H1 (cell line): ENCODE measurements at regions not wholly inside any gene's neighbourhood (a gene's known extent, or its start where the extent isn't known, plus 50 kb on each side); places are given as distances from the start of the nearest gene placed in this dataset.

Experiments
- NANOG ChIP-seq: IDR thresholded peaks from 2 replicates; pipeline ENCODE4 v1.6.1; 2011; ENCODE audit warnings: low read length, low read depth, mild to moderate bottlenecking, inconsistent platforms; ENCODE audit not compliant: insufficient read depth, poor library complexity, severe bottlenecking
- PHF8 ChIP-seq: fragments of 200-600 bp; sonication (generic); conservative IDR thresholded peaks from 2 replicates; pipeline ENCODE4 v1.7.1; 2012; ENCODE audit warnings: low read depth, mild to moderate bottlenecking, inconsistent platforms, low read length, moderate library complexity
- POU5F1 ChIP-seq: IDR thresholded peaks from 2 replicates; pipeline ENCODE4 v1.6.1; 2011; ENCODE audit warnings: low read depth, mild to moderate bottlenecking, low read length, moderate library complexity
- TBP ChIP-seq: IDR thresholded peaks from 2 replicates; pipeline ENCODE4 v1.6.1; 2011; ENCODE audit warnings: low read depth, low read length, improper control_type of control experiment
- YY1 ChIP-seq: IDR thresholded peaks from 2 replicates; pipeline ENCODE4 v1.6.1; 2011; ENCODE audit warnings: low read depth, mild to moderate bottlenecking, low read length
- ZNF274 ChIP-seq: IDR thresholded peaks from 2 replicates; pipeline ENCODE4 v1.7.0; 2012; ENCODE audit warnings: low read length, borderline replicate concordance; ENCODE audit errors: extremely low read depth
- TF ChIP-seq, protein P1 (sequence below): fragments of 300-600 bp; sonication (generic); IDR thresholded peaks from 2 replicates; pipeline ENCODE4 v1.7.1; 2012; ENCODE audit warnings: low read length, moderate library complexity, mild to moderate bottlenecking, inconsistent platforms; ENCODE audit not compliant: insufficient replicate concordance
- TF ChIP-seq, protein P2 (sequence below): IDR thresholded peaks from 2 replicates; pipeline ENCODE4 v1.6.1; 2012; ENCODE audit warnings: low read length, inconsistent platforms

DNA sequence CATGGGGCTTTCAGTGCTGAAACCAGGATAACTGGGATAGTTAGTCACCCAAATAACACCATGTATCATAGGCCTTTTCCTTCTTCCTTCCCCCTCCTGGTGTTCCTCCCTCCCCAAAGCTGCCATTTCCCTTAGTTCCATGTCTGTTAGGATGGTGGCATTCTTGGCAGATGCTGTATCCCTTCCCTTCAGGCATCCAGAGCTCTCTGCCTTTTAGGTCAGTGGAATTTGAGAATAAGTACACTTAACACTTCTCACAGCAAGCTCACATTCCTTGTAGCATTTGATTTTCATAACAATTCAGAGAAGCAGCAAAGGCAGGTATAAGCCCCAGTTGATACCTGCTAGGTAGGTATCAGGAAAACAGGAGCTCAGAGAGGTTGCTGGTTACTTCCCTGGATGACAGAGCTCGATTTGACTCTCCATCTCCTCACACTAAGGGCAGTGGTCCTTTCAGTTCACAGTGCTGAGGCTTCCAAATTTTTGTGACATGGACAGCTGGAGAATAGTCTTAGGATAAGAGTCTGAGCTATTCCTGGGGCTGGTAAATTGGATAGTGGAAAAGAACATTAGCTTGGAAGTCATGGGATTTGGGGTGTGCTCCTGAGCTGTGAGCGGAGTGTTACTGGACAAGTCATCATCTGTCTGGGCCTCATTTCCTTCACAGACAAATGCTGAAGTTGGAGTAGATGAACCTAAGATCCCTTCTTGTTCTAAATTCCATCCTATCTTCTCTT, 108.7 kb upstream of the RHOBTB1 start (continued):
- TF ChIP-seq, protein P1, sequence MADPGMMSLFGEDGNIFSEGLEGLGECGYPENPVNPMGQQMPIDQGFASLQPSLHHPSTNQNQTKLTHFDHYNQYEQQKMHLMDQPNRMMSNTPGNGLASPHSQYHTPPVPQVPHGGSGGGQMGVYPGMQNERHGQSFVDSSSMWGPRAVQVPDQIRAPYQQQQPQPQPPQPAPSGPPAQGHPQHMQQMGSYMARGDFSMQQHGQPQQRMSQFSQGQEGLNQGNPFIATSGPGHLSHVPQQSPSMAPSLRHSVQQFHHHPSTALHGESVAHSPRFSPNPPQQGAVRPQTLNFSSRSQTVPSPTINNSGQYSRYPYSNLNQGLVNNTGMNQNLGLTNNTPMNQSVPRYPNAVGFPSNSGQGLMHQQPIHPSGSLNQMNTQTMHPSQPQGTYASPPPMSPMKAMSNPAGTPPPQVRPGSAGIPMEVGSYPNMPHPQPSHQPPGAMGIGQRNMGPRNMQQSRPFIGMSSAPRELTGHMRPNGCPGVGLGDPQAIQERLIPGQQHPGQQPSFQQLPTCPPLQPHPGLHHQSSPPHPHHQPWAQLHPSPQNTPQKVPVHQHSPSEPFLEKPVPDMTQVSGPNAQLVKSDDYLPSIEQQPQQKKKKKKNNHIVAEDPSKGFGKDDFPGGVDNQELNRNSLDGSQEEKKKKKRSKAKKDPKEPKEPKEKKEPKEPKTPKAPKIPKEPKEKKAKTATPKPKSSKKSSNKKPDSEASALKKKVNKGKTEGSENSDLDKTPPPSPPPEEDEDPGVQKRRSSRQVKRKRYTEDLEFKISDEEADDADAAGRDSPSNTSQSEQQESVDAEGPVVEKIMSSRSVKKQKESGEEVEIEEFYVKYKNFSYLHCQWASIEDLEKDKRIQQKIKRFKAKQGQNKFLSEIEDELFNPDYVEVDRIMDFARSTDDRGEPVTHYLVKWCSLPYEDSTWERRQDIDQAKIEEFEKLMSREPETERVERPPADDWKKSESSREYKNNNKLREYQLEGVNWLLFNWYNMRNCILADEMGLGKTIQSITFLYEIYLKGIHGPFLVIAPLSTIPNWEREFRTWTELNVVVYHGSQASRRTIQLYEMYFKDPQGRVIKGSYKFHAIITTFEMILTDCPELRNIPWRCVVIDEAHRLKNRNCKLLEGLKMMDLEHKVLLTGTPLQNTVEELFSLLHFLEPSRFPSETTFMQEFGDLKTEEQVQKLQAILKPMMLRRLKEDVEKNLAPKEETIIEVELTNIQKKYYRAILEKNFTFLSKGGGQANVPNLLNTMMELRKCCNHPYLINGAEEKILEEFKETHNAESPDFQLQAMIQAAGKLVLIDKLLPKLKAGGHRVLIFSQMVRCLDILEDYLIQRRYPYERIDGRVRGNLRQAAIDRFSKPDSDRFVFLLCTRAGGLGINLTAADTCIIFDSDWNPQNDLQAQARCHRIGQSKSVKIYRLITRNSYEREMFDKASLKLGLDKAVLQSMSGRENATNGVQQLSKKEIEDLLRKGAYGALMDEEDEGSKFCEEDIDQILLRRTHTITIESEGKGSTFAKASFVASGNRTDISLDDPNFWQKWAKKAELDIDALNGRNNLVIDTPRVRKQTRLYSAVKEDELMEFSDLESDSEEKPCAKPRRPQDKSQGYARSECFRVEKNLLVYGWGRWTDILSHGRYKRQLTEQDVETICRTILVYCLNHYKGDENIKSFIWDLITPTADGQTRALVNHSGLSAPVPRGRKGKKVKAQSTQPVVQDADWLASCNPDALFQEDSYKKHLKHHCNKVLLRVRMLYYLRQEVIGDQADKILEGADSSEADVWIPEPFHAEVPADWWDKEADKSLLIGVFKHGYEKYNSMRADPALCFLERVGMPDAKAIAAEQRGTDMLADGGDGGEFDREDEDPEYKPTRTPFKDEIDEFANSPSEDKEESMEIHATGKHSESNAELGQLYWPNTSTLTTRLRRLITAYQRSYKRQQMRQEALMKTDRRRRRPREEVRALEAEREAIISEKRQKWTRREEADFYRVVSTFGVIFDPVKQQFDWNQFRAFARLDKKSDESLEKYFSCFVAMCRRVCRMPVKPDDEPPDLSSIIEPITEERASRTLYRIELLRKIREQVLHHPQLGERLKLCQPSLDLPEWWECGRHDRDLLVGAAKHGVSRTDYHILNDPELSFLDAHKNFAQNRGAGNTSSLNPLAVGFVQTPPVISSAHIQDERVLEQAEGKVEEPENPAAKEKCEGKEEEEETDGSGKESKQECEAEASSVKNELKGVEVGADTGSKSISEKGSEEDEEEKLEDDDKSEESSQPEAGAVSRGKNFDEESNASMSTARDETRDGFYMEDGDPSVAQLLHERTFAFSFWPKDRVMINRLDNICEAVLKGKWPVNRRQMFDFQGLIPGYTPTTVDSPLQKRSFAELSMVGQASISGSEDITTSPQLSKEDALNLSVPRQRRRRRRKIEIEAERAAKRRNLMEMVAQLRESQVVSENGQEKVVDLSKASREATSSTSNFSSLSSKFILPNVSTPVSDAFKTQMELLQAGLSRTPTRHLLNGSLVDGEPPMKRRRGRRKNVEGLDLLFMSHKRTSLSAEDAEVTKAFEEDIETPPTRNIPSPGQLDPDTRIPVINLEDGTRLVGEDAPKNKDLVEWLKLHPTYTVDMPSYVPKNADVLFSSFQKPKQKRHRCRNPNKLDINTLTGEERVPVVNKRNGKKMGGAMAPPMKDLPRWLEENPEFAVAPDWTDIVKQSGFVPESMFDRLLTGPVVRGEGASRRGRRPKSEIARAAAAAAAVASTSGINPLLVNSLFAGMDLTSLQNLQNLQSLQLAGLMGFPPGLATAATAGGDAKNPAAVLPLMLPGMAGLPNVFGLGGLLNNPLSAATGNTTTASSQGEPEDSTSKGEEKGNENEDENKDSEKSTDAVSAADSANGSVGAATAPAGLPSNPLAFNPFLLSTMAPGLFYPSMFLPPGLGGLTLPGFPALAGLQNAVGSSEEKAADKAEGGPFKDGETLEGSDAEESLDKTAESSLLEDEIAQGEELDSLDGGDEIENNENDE, result no peak
- TF ChIP-seq ZNF274 (no peak), YY1 (0 out of 2 replicates have a peak, but pooled peaks have one; percentile 50), POU5F1 (no peak), PHF8 (no peak), NANOG (peak; percentile 35), TBP (no peak)
- TF ChIP-seq, protein P2, sequence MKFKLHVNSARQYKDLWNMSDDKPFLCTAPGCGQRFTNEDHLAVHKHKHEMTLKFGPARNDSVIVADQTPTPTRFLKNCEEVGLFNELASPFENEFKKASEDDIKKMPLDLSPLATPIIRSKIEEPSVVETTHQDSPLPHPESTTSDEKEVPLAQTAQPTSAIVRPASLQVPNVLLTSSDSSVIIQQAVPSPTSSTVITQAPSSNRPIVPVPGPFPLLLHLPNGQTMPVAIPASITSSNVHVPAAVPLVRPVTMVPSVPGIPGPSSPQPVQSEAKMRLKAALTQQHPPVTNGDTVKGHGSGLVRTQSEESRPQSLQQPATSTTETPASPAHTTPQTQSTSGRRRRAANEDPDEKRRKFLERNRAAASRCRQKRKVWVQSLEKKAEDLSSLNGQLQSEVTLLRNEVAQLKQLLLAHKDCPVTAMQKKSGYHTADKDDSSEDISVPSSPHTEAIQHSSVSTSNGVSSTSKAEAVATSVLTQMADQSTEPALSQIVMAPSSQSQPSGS, result no peak
